ENCODE measurements at regions not wholly inside any gene's neighbourhood (a gene's known extent, or its start where the extent isn't known, plus 50 kb on each side); places are given as distances from the start of the nearest gene placed in this dataset.

DNA sequence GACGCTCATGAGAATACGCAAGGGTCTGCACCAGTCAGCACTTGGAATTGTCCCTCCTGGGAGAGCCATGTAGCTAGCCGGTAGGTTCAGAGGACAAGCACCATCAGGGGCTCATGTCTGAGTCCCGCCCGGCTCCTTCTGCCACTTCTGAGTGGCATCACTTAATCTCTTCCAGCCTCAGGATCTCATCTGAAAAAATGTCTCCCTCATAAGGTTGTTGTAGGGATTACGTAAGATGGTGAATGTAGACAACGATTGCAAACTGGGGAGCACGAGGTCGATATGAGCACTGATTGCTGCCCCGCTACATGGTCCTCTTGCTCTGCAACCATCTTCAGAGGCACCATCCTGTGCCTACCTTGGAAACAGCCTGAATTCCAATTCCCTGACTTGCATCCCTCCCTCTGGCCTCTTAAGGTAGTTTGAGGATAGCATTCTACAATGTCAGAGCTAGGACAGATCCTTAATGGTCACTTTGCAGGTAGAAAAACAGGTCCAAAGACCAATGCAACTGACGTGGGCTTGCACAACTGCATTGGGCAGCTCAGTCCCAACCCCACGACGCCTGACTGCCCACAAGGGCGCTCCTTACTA lies 115.8 kb upstream of the TMEM45B start (continued):
- TF ChIP-seq SRF (IDR thresholded peaks at IDR 0.05; ENCODE audit: low read depth): no peak
- peak; percentile 32; the same call in 1 of the 2 replicates for TF ChIP-seq RAD21 (IDR thresholded peaks at IDR 0.05; ENCODE audit: low read depth)
- no peak for TF ChIP-seq ZFX (IDR thresholded peaks at IDR 0.05)
- no peak for TF ChIP-seq POLR2AphosphoS5 (IDR thresholded peaks at IDR 0.05; ENCODE audit: low read depth, low read length)
- no peak for TF ChIP-seq EGR1 (IDR thresholded peaks at IDR 0.05; ENCODE audit: low read depth)
- no peak for TF ChIP-seq TCF7L2 (IDR thresholded peaks at IDR 0.05; ENCODE audit: borderline replicate concordance, extremely low read depth, insufficient read depth, insufficient read length)
- TF ChIP-seq, protein P1, sequence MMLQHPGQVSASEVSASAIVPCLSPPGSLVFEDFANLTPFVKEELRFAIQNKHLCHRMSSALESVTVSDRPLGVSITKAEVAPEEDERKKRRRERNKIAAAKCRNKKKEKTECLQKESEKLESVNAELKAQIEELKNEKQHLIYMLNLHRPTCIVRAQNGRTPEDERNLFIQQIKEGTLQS (IDR thresholded peaks at IDR 0.05): no peak
- no peak for TF ChIP-seq MAX (IDR thresholded peaks at IDR 0.05)
- no peak for TF ChIP-seq POLR2A (IDR thresholded peaks at IDR 0.05; ENCODE audit: borderline replicate concordance, extremely low read depth, insufficient read depth, insufficient read length)

- ChIA-PET CTCF (no interaction called here), RAD21 (ENCODE audit: low non-redundant PET in 1 of 2, low total read pairs in 2 of 2, uncharacterized antibody in 2 of 2, unreplicated experiment in 2 of 2) (no interaction called here), POLR2A (no interaction called here)
- TF ChIP-seq, protein P2, sequence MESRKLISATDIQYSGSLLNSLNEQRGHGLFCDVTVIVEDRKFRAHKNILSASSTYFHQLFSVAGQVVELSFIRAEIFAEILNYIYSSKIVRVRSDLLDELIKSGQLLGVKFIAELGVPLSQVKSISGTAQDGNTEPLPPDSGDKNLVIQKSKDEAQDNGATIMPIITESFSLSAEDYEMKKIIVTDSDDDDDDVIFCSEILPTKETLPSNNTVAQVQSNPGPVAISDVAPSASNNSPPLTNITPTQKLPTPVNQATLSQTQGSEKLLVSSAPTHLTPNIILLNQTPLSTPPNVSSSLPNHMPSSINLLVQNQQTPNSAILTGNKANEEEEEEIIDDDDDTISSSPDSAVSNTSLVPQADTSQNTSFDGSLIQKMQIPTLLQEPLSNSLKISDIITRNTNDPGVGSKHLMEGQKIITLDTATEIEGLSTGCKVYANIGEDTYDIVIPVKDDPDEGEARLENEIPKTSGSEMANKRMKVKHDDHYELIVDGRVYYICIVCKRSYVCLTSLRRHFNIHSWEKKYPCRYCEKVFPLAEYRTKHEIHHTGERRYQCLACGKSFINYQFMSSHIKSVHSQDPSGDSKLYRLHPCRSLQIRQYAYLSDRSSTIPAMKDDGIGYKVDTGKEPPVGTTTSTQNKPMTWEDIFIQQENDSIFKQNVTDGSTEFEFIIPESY (IDR thresholded peaks at IDR 0.05; ENCODE audit: extremely low read depth, insufficient replicate concordance, low read length): no peak
- TF ChIP-seq SIN3A (IDR thresholded peaks at IDR 0.05; ENCODE audit: low read depth): no peak
- TF ChIP-seq, protein P1 (IDR thresholded peaks at IDR 0.05): no peak
- TF ChIP-seq FOSL1 (IDR thresholded peaks at IDR 0.05; ENCODE audit: low read depth): no peak
- TF ChIP-seq TCF7L2 (IDR thresholded peaks at IDR 0.05; ENCODE audit: borderline replicate concordance, extremely low read depth, insufficient read depth, insufficient read length): no peak
- no peak for TF ChIP-seq CBX3 (IDR thresholded peaks at IDR 0.05; ENCODE audit: low read depth)
- TF ChIP-seq CEBPB (IDR thresholded peaks at IDR 0.05; ENCODE audit: low read depth): no peak
- no peak for TF ChIP-seq YY1 (IDR thresholded peaks at IDR 0.05; ENCODE audit: extremely low read depth, insufficient replicate concordance, low read depth, low read length)
- TF ChIP-seq ELF1 (IDR thresholded peaks at IDR 0.05; ENCODE audit: borderline replicate concordance, low read depth): no peak
- no peak for TF ChIP-seq EZH2 (IDR thresholded peaks at IDR 0.05)
- no peak for TF ChIP-seq POLR2A (IDR thresholded peaks at IDR 0.05; ENCODE audit: borderline replicate concordance, extremely low read depth, insufficient read depth, insufficient read length)
- TF ChIP-seq ZNF274 (IDR thresholded peaks at IDR 0.05; ENCODE audit: low read depth, low read length): no peak
- no peak for TF ChIP-seq EGR1 (IDR thresholded peaks at IDR 0.05; ENCODE audit: low read depth)
- TF ChIP-seq RAD21 (IDR thresholded peaks at IDR 0.05; ENCODE audit: low read depth): no peak
- no peak for TF ChIP-seq JUND (IDR thresholded peaks at IDR 0.05)
- TF ChIP-seq ZFX (IDR thresholded peaks at IDR 0.05): no peak
- no peak for TF ChIP-seq SRF (IDR thresholded peaks at IDR 0.05; ENCODE audit: low read depth)
- TF ChIP-seq SP1 (IDR thresholded peaks at IDR 0.05; ENCODE audit: low read depth): no peak
- no peak for TF ChIP-seq CTCF (IDR thresholded peaks at IDR 0.05 in 2 of 3, conservative IDR thresholded peaks at IDR 0.05 in 1 of 3; ENCODE audit: borderline replicate concordance in 1 of 3, insufficient read depth in 1 of 3, low read depth in 2 of 3, low read length in 2 of 3)
- no peak for TF ChIP-seq EZH2phosphoT487 (IDR thresholded peaks at IDR 0.05; ENCODE audit: borderline replicate concordance)
- no peak overlapping the region for H3K27ac ChIP-seq (ENCODE audit: low read depth, low read length)
- H3K4me2 ChIP-seq (ENCODE audit: low read length): no peak overlapping the region
- H3K4me3 ChIP-seq (replicated peaks in 1 of 2; ENCODE audit: low read depth in 1 of 2, low read length in 2 of 2): no peak overlapping the region
- no peaks in the 10 kb centered on the region for H3K9me2 ChIP-seq (ENCODE audit: insufficient read depth)
- H3K9me3 ChIP-seq (ENCODE audit: control insufficient read depth in 1 of 2, insufficient read depth in 1 of 2, low read depth in 1 of 2, low read length in 2 of 2): no peaks in the 10 kb centered on the region
- no TSS peak for BruUV-seq (replicated peaks)
- peaks cover 0 to 5% of the 10 kb centered on the region in 2 experiments; a peak in 1 of 4 replicates for H3K4me1 ChIP-seq (ENCODE audit: control insufficient read depth in 1 of 2, insufficient read depth in 2 of 2, low read length in 2 of 2)
- no peaks in the 10 kb centered on the region for H3K27me3 ChIP-seq (ENCODE audit: insufficient read depth, low read length)
- H4K20me1 ChIP-seq (ENCODE audit: insufficient read depth): no peaks in the 10 kb centered on the region
- H3K36me3 ChIP-seq (ENCODE audit: control insufficient read depth in 1 of 2, insufficient read depth in 2 of 2, low read length in 2 of 2): no peaks in the 10 kb centered on the region
- H3K9ac ChIP-seq (ENCODE audit: low read length): no peak overlapping the region
- no peaks in the 10 kb centered on the region for H3K79me2 ChIP-seq (ENCODE audit: insufficient read depth, low read length)
- ATAC-seq (no peak), DNase-seq (ENCODE audit: low read depth, low spot score) (no peak)
- H2AFZ ChIP-seq (ENCODE audit: low read depth, low read length, poor library complexity, severe bottlenecking): no peak overlapping the region
- intact Hi-C loops (cut with micrococcal nuclease): no loop called here
Measured at GRCh38 chr11:129700701-129701100, 114.9 kb upstream of the TMEM45B start.

Measured in HCT116 (cell line).